Fibroblast of peridontal ligament (primary cell): ENCODE measurements at regions not wholly inside any gene's neighbourhood (a gene's known extent, or its start where the extent isn't known, plus 50 kb on each side); places are given as distances from the start of the nearest gene placed in this dataset.
A peak's percentile ranks its signal among the peaks of the same experiment; 100 is the strongest.

ENCODE experiments used
- DNase-seq: peaks from one replicate; pipeline ENCODE4 v3.0.0-alpha.2; 2010; ENCODE audit errors: extremely low read depth

- DNase-seq: no peak
Observed at GRCh38 chr1:83033682-83034081, 965.2 kb downstream of the TTLL7 start.

- DNase-seq: peak; percentile 91
Observed at GRCh38 chr1:83029916-83030315, 969.0 kb downstream of the TTLL7 start.

- DNase-seq: no peak
Observed at GRCh38 chr1:83029050-83029449, 969.9 kb downstream of the TTLL7 start.

- DNase-seq: no peak
Observed at GRCh38 chr1:83028467-83028866, 970.5 kb downstream of the TTLL7 start.

- no peak for DNase-seq
Observed at GRCh38 chr1:83027511-83027910, 971.4 kb downstream of the TTLL7 start.

GRCh38 chr1:83026745-83027144 is 972.2 kb downstream of the TTLL7 start:
- DNase-seq: peak; percentile 45

- DNase-seq: peak; percentile 63
Observed at GRCh38 chr1:83024251-83024767, 974.6 kb downstream of the TTLL7 start.

- no peak for DNase-seq
Observed at GRCh38 chr1:83023212-83023611, 975.7 kb downstream of the TTLL7 start.

GRCh38 chr1:83022206-83022605 is 976.7 kb downstream of the TTLL7 start:
- DNase-seq: no peak

- DNase-seq: no peak
Observed at GRCh38 chr1:83017701-83018100, 981.2 kb downstream of the TTLL7 start.

- no peak for DNase-seq
Observed at GRCh38 chr1:83017276-83017675, 981.7 kb downstream of the TTLL7 start.

- no peak for DNase-seq
Observed at GRCh38 chr1:83016354-83016849, 982.5 kb downstream of the TTLL7 start.

GRCh38 chr1:83015163-83015562 is 983.8 kb downstream of the TTLL7 start:
- no peak for DNase-seq

GRCh38 chr1:83012950-83013349 is 986.0 kb downstream of the TTLL7 start:
- peak; percentile 7 for DNase-seq

GRCh38 chr1:83011265-83011664 is 987.7 kb downstream of the TTLL7 start:
- no peak for DNase-seq

- DNase-seq: no peak
Observed at GRCh38 chr1:83006271-83006670, 992.7 kb downstream of the TTLL7 start.

GRCh38 chr1:83000286-83000685 is 998.6 kb downstream of the TTLL7 start:
- no peak for DNase-seq

GRCh38 chr1:82995951-82996350 is 1003.0 kb downstream of the TTLL7 start:
- peak; percentile 5 for DNase-seq

- DNase-seq: peak; percentile 15
Observed at GRCh38 chr1:82994616-82995263, 1004.2 kb downstream of the TTLL7 start.

GRCh38 chr1:82991569-82991968 is 1007.4 kb downstream of the TTLL7 start:
- no peak for DNase-seq

- no peak for DNase-seq
Observed at GRCh38 chr1:82979593-82980236, 1019.2 kb downstream of the TTLL7 start.

GRCh38 chr1:82978461-82979324 is 1020.2 kb downstream of the TTLL7 start:
- DNase-seq: no peak
